Central memory CD8-positive, alpha-beta T cell (primary cell): ENCODE measurements at regions not wholly inside any gene's neighbourhood (a gene's known extent, or its start where the extent isn't known, plus 50 kb on each side); places are given as distances from the start of the nearest gene placed in this dataset.
"Not testable (repeated sequence)": the region's sequence is repeated elsewhere in the genome, so short reads cannot be mapped to it uniquely, and the experiment has no call there.

ENCODE experiments used
- ATAC-seq: fragments of 150-1000 bp; cut with Tn5 transposase; replicated peaks from 2 replicates; pipeline ENCODE4 v1.10.0; 2022; ENCODE audit warnings: mild to moderate bottlenecking, moderate FRiP score, moderate number of reproducible peaks; ENCODE audit not compliant: poor library complexity, severe bottlenecking; ENCODE audit errors: extremely low read depth
- DNase-seq, 2 donors: peaks; one replicate each; pipeline ENCODE4 v3.0.0; 2021; ENCODE audit warnings: low spot score in 2 of 2
- H3K27ac Mint-ChIP-seq: one replicate; pipeline ENCODE4 v1.8.0; 2022; ENCODE audit warnings: low read depth, mild to moderate bottlenecking, moderate library complexity, mixed read lengths
- H3K27me3 Mint-ChIP-seq: one replicate; pipeline ENCODE4 v1.8.0; 2022; ENCODE audit warnings: mixed read lengths
- H3K36me3 Mint-ChIP-seq: one replicate; pipeline ENCODE4 v1.8.0; 2022; ENCODE audit warnings: mild to moderate bottlenecking, moderate library complexity, mixed read lengths; ENCODE audit not compliant: insufficient read depth
- H3K4me1 Mint-ChIP-seq: one replicate; pipeline ENCODE4 v1.8.0; 2022; ENCODE audit warnings: mixed read lengths
- H3K4me3 Mint-ChIP-seq: one replicate; pipeline ENCODE4 v1.8.0; 2022; ENCODE audit warnings: mild to moderate bottlenecking, moderate library complexity, mixed read lengths
- H3K9me3 Mint-ChIP-seq: one replicate; pipeline ENCODE4 v1.8.0; 2022; ENCODE audit warnings: mixed read lengths

- Mint-ChIP-seq H3K9me3 (peaks cover 19% of the 10 kb centered on the region), H3K27ac (no peak overlapping the region), H3K4me3 (no peak overlapping the region), H3K4me1 (no peaks in the 10 kb centered on the region), H3K27me3 (no peaks in the 10 kb centered on the region), H3K36me3 (no peaks in the 10 kb centered on the region)
- DNase-seq (no peak), ATAC-seq (no peak)
These were observed 192.7 kb upstream of the ADAMTSL1 start for GRCh38 chr9:18281291-18281690.

- H3K4me3 Mint-ChIP-seq: no peak overlapping the region
- H3K27me3 Mint-ChIP-seq: no peaks in the 10 kb centered on the region
- no peaks in the 10 kb centered on the region for H3K9me3 Mint-ChIP-seq
- H3K36me3 Mint-ChIP-seq: no peaks in the 10 kb centered on the region
- no peaks in the 10 kb centered on the region for H3K4me1 Mint-ChIP-seq
- ATAC-seq (no peak), DNase-seq (no peak)
- H3K27ac Mint-ChIP-seq: no peak overlapping the region
These were observed 179.7 kb upstream of the ADAMTSL1 start for GRCh38 chr9:18294229-18294628.

DNA sequence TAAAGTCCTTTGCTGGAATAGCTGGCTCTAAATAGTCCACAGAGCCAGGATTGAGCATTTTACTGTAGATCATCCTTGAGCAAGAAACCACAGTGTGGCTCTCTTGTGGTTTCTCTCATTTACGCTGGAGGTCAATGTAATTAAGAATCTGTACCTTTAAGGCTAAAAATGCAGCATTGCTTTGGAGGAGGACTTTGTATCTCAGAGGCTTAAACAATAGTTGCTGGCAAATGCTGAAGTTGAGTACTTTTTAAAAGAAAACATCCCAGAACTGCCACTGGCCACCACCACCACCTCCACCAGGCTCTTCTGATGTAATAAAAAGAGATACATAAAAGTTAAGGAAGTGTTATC lies 177.3 kb upstream of the ADAMTSL1 start:
- H3K4me1 Mint-ChIP-seq: no peaks in the 10 kb centered on the region
- H3K9me3 Mint-ChIP-seq: no peaks in the 10 kb centered on the region
- H3K27me3 Mint-ChIP-seq: no peaks in the 10 kb centered on the region
- H3K4me3 Mint-ChIP-seq: no peak overlapping the region
- no peak for DNase-seq
- no peak for ATAC-seq
- H3K36me3 Mint-ChIP-seq: no peaks in the 10 kb centered on the region
- H3K27ac Mint-ChIP-seq: no peak overlapping the region

- no peak for ATAC-seq
- no peaks in the 10 kb centered on the region for H3K36me3 Mint-ChIP-seq
- no peak overlapping the region for H3K27ac Mint-ChIP-seq
- H3K4me3 Mint-ChIP-seq: no peak overlapping the region
- H3K4me1 Mint-ChIP-seq: no peaks in the 10 kb centered on the region
- DNase-seq: no peak
- no peaks in the 10 kb centered on the region for H3K27me3 Mint-ChIP-seq
- no peaks in the 10 kb centered on the region for H3K9me3 Mint-ChIP-seq
These were observed 176.7 kb upstream of the ADAMTSL1 start for GRCh38 chr9:18297056-18297841.

GRCh38 chr9:18299449-18299848 lies 174.5 kb upstream of the ADAMTSL1 start:
- H3K9me3 Mint-ChIP-seq: no peaks in the 10 kb centered on the region
- no peaks in the 10 kb centered on the region for H3K27me3 Mint-ChIP-seq
- no peaks in the 10 kb centered on the region for H3K4me1 Mint-ChIP-seq
- DNase-seq (no peak), ATAC-seq (no peak)
- H3K36me3 Mint-ChIP-seq: no peaks in the 10 kb centered on the region
- H3K4me3 Mint-ChIP-seq: no peak overlapping the region
- no peak overlapping the region for H3K27ac Mint-ChIP-seq

GRCh38 chr9:18305167-18305806 lies 168.7 kb upstream of the ADAMTSL1 start:
- peaks cover 21% of the 10 kb centered on the region for H3K9me3 Mint-ChIP-seq
- not testable (repeated sequence) for DNase-seq, H3K4me3 Mint-ChIP-seq, H3K36me3 Mint-ChIP-seq, H3K4me1 Mint-ChIP-seq, ATAC-seq, H3K27me3 Mint-ChIP-seq, H3K27ac Mint-ChIP-seq

DNA sequence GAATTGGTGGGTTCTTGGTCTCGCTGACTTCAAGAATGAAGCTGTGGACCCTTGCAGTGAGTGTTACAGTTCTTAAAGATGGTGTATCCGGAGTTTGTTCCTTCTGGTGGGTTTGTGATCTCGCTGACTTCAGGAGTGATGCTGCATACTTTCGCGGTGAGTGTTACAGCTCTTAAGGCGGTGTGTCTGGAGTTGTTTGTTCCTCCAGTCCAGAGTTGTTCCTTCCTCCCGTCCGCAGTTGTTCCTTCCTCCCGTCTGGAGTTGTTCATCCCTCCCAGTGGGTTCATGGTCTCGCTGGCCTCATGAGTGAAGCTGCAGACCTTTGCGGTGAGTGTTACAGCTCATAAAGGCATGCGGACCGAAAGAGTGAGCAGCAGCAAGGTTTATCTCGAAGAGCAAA lies 159.6 kb upstream of the ADAMTSL1 start:
- no peak overlapping the region for H3K4me3 Mint-ChIP-seq
- H3K27ac Mint-ChIP-seq: no peak overlapping the region
- H3K9me3 Mint-ChIP-seq: peaks cover 6% of the 10 kb centered on the region
- no peaks in the 10 kb centered on the region for H3K4me1 Mint-ChIP-seq
- H3K27me3 Mint-ChIP-seq: no peaks in the 10 kb centered on the region
- H3K36me3 Mint-ChIP-seq: no peaks in the 10 kb centered on the region
- ATAC-seq (no peak), DNase-seq (no peak)

- peaks cover 2% of the 10 kb centered on the region for H3K36me3 Mint-ChIP-seq
- ATAC-seq: no peak
- H3K27me3 Mint-ChIP-seq: no peaks in the 10 kb centered on the region
- no peak overlapping the region for H3K27ac Mint-ChIP-seq
- no peak for DNase-seq
- no peaks in the 10 kb centered on the region for H3K4me1 Mint-ChIP-seq
- H3K9me3 Mint-ChIP-seq: peaks cover 11% of the 10 kb centered on the region
- no peak overlapping the region for H3K4me3 Mint-ChIP-seq
These were observed 156.1 kb upstream of the ADAMTSL1 start for GRCh38 chr9:18317896-18318295.

- no peak for DNase-seq
These were observed 154.0 kb upstream of the ADAMTSL1 start for GRCh38 chr9:18319918-18320445.

DNA sequence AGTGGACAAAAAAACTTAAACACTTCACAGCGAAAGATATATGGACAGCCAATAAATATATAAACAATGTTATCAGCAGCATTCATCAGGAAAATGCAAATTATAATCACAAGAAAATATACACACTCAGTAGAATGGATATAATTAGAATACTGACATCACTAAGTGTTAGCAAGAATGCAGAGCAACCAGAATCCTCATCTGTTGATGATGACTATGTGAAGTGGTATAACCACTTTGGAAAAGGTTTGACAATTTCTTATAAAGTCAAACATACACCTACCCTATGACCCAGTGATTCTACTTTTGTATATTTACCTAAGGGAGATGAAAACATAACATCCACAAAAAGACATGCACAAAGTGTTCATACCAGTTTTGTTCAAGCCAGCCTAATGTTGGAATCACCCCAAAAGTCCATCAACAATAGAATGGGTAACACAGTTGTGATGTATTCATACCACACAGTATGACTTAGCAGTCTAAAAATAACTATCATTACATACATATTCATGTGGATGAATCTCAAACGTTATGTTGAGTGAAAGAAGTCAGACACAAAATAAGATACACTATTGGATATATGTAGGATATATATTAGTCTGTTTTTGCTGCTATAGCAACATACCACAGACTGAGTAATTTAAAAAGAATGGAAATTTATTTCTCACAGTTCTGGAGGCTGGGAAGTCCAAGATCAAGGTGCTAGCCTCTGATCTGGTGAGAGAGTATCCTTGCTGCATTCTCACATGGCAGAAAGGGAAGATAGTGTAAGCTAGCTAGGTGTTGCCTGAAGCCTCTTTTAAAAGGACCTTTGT lies 148.8 kb upstream of the ADAMTSL1 start:
- Mint-ChIP-seq H3K4me1 (no peaks in the 10 kb centered on the region), H3K27me3 (no peaks in the 10 kb centered on the region), H3K27ac (no peak overlapping the region), H3K36me3 (peaks cover 2% of the 10 kb centered on the region), H3K9me3 (no peaks in the 10 kb centered on the region), H3K4me3 (no peak overlapping the region)
- DNase-seq (no peak), ATAC-seq (no peak)

More at GRCh38 chr9:18319918-18320445, 154.0 kb upstream of the ADAMTSL1 start:
- H3K36me3 Mint-ChIP-seq: peaks cover 2% of the 10 kb centered on the region
- no peaks in the 10 kb centered on the region for H3K27me3 Mint-ChIP-seq
- H3K27ac Mint-ChIP-seq: no peak overlapping the region
- no peaks in the 10 kb centered on the region for H3K4me1 Mint-ChIP-seq
- ATAC-seq: no peak
- no peak overlapping the region for H3K4me3 Mint-ChIP-seq
- peaks cover 5% of the 10 kb centered on the region for H3K9me3 Mint-ChIP-seq

DNA sequence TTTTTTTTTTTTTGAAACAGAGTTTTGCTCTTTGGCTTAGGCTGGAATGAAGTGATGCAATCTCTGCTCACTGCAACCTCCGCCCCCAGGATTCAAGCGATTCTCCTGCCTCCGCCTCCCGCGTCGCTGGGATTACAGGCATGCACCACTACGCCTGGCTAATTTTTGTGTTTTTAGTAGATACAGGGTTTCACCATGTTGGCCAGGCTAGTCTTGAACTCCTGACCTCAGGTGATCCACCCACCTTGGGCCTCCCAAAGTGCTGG lies 148.3 kb upstream of the ADAMTSL1 start:
- not testable (repeated sequence) for H3K9me3 Mint-ChIP-seq, DNase-seq, H3K27ac Mint-ChIP-seq, H3K4me1 Mint-ChIP-seq, H3K4me3 Mint-ChIP-seq, ATAC-seq, H3K27me3 Mint-ChIP-seq, H3K36me3 Mint-ChIP-seq

DNA sequence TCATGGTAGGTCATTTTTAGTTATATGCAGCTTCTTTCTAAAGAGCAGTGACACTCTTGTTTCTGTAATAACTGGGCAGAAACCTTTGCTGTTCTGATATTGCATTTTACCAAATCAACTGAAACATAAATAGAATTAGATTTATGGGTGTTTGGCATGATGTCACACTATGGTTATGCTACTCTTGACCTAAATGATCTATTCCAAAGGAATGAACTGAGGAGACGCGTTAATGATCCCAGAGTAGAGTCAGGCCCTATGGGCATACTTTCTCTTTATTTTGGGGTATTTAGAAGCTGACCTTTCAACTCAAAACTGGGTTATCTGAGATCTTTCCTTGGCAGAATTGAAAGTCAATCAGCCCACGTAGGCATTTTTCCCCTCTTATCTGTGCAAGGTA lies 146.8 kb upstream of the ADAMTSL1 start:
- DNase-seq (no peak), ATAC-seq (no peak)
- no peaks in the 10 kb centered on the region for H3K9me3 Mint-ChIP-seq
- H3K27me3 Mint-ChIP-seq: no peaks in the 10 kb centered on the region
- no peak overlapping the region for H3K4me3 Mint-ChIP-seq
- peaks cover 2% of the 10 kb centered on the region for H3K36me3 Mint-ChIP-seq
- H3K27ac Mint-ChIP-seq: no peak overlapping the region
- H3K4me1 Mint-ChIP-seq: no peaks in the 10 kb centered on the region
